Endothelial cell of umbilical vein (primary cell): ENCODE measurements at regions not wholly inside any gene's neighbourhood (a gene's known extent, or its start where the extent isn't known, plus 50 kb on each side); places are given as distances from the start of the nearest gene placed in this dataset.

ENCODE experiments used
- BruUV-seq: library from RNA; stranded (reverse); fragments of 400-500 nt; replicated peaks from 2 replicates; lab custom pipeline; 2021; lab: Mats Ljungman, UMichigan
- CTCF ChIA-PET: fragments of 300-600, 350-600 bp; sonication (Branson Sonifier 250); formaldehyde crosslinking; loops from one replicate; lab custom pipeline; 2021; ENCODE audit warnings: antibody characterized with exemption, inconsistent platforms; lab: Charles Lee
- POLR2A ChIA-PET: fragments of 300-600, 350-600 bp; sonication (Branson Sonifier 250); formaldehyde crosslinking; loops from one replicate; lab custom pipeline; 2021; ENCODE audit warnings: antibody characterized with exemption, inconsistent platforms; lab: Charles Lee
- DNase-seq: peaks from one replicate; pipeline ENCODE4 v3.0.0-alpha.2; 2011; ENCODE audit warnings: low read depth, low spot score
- FAIRE-seq: peaks from 2 replicates; lab custom pipeline; 2011; peaks lifted over from hg19 to GRCh38; lab: Jason Lieb, UNC
- H2AFZ ChIP-seq: 2 replicates; pipeline ENCODE4 v1.6.0; 2012; ENCODE audit warnings: low read depth, low read length, control low read depth, inconsistent platforms
- H3K27ac ChIP-seq: 2 replicates; pipeline ENCODE4 v1.5.1; 2011; ENCODE audit warnings: low read depth, mild to moderate bottlenecking, control low read depth, low read length, moderate library complexity; ENCODE audit not compliant: insufficient read depth
- H3K27me3 ChIP-seq, 2 experiments: 2 replicates each; pipeline versions ENCODE4 v1.6.0 to v1.6.1; 2011; ENCODE audit warnings: low read length in 2 of 2, mixed read lengths in 1 of 2; ENCODE audit not compliant: control insufficient read depth in 2 of 2, insufficient read depth in 2 of 2
- H3K36me3 ChIP-seq, 2 experiments: 2 replicates in 1 of 2; 3 replicates in 1 of 2; pipeline ENCODE4 v1.5.1; 2011; ENCODE audit warnings: low read length in 2 of 2, mild to moderate bottlenecking in 1 of 2, moderate library complexity in 1 of 2; ENCODE audit not compliant: control insufficient read depth in 2 of 2, insufficient read depth in 2 of 2; ENCODE audit errors: extremely low read depth in 1 of 2
- H3K4me1 ChIP-seq: 3 replicates; pipeline ENCODE4 v1.5.1; 2011; ENCODE audit warnings: mild to moderate bottlenecking, low read length; ENCODE audit not compliant: control insufficient read depth, insufficient read depth; ENCODE audit errors: extremely low read depth
- H3K4me2 ChIP-seq: 2 replicates; pipeline ENCODE4 v1.6.1; 2011; ENCODE audit warnings: low read length, control low read depth, mixed read lengths; ENCODE audit not compliant: insufficient read depth
- H3K4me3 ChIP-seq, 3 experiments: fragments of 200-600 bp in 1 of 3; sonication (generic), shearing (Covaris generic) in 1 of 3; replicated peaks in 1 of 3; 2 replicates each; pipeline ENCODE4 v1.5.1; 2011 to 2016; ENCODE audit warnings: control low read depth in 3 of 3, low read length in 3 of 3, mild to moderate bottlenecking in 2 of 3, inconsistent platforms in 1 of 3, low read depth in 1 of 3, moderate library complexity in 1 of 3; ENCODE audit not compliant: insufficient read depth in 1 of 3
- H3K79me2 ChIP-seq: 2 replicates; pipeline ENCODE4 v1.6.0; 2012; ENCODE audit warnings: low read length, inconsistent platforms; ENCODE audit not compliant: control insufficient read depth, insufficient read depth
- H3K9ac ChIP-seq: replicated peaks from 2 replicates; pipeline ENCODE3; 2011; ENCODE audit warnings: low read length, control low read depth; ENCODE audit not compliant: insufficient read depth; ENCODE audit errors: extremely low read depth
- H3K9me1 ChIP-seq: replicated peaks from 3 replicates; pipeline ENCODE4 v1.6.0; 2011; ENCODE audit warnings: mild to moderate bottlenecking, low read length; ENCODE audit not compliant: control insufficient read depth, insufficient read depth; ENCODE audit errors: extremely low read depth
- H3K9me3 ChIP-seq: replicated peaks from 2 replicates; pipeline ENCODE4 v1.5.1; 2012; ENCODE audit warnings: low read length, inconsistent platforms; ENCODE audit not compliant: control insufficient read depth, insufficient read depth
- H4K20me1 ChIP-seq: replicated peaks from 2 replicates; pipeline ENCODE3; 2011; ENCODE audit warnings: mild to moderate bottlenecking, low read length; ENCODE audit not compliant: control insufficient read depth, insufficient read depth; ENCODE audit errors: extremely low read depth
- EZH2 ChIP-seq: IDR thresholded peaks from 2 replicates; pipeline ENCODE4 v1.6.1; 2012; ENCODE audit warnings: borderline replicate concordance, low read depth, mild to moderate bottlenecking, moderate library complexity, low read length, inconsistent platforms; ENCODE audit not compliant: severe bottlenecking
- FOS ChIP-seq: IDR thresholded peaks from 2 replicates; pipeline ENCODE4 v1.6.1; 2011; ENCODE audit warnings: mild to moderate bottlenecking, low read length, moderate library complexity, borderline replicate concordance; ENCODE audit not compliant: insufficient read depth
- GATA2 ChIP-seq: IDR thresholded peaks from 2 replicates; pipeline ENCODE4 v1.7.0; 2011; ENCODE audit warnings: low read depth, mild to moderate bottlenecking, moderate library complexity, mixed read lengths, low read length; ENCODE audit not compliant: insufficient read length, insufficient read depth
- JUN ChIP-seq: IDR thresholded peaks from 2 replicates; pipeline ENCODE4 v1.6.1; 2011; ENCODE audit warnings: borderline replicate concordance, low read depth; ENCODE audit not compliant: insufficient read length, insufficient read depth
- MYC ChIP-seq: IDR thresholded peaks from one replicate; pipeline ENCODE4 v1.6.1; 2011; ENCODE audit warnings: mild to moderate bottlenecking, low read depth, low read length
- POLR2A ChIP-seq: IDR thresholded peaks from 2 replicates; pipeline ENCODE4 v1.6.1; 2012; ENCODE audit warnings: low read depth, mild to moderate bottlenecking, control low read depth, low read length
- POLR2AphosphoS5 ChIP-seq: IDR thresholded peaks from 2 replicates; pipeline ENCODE4 v1.6.1; 2012; ENCODE audit warnings: low read depth, mild to moderate bottlenecking, control low read depth, low read length, moderate library complexity; ENCODE audit not compliant: insufficient read depth
- dilution Hi-C: fragments of 300-500 bp; cut with MboI; formaldehyde crosslinking; loops from one replicate; pipeline ENCODE4 v1.15.0; 2019; ENCODE audit warnings: low sequenced_read_pairs; ENCODE audit not compliant: extremely low pct_ligation_motif_present
- intact Hi-C: fragments of 100-400 bp; cut with micrococcal nuclease; formaldehyde crosslinking; loops from one replicate; pipeline ENCODE4 v1.10.0; 2022
- TF ChIP-seq, protein P1 (sequence below): IDR thresholded peaks from 2 replicates; pipeline ENCODE4 v1.6.1; 2011; ENCODE audit not compliant: insufficient read depth, insufficient read length
- TF ChIP-seq, protein P2 (sequence below), 2 donors: IDR thresholded peaks; 1 replicate in 1 of 2; 2 replicates in 1 of 2; pipeline ENCODE4 v1.5.1; 2011; ENCODE audit warnings: low read length in 2 of 2, mild to moderate bottlenecking in 2 of 2, moderate library complexity in 2 of 2, control low read depth in 1 of 2, inconsistent platforms in 1 of 2, low read depth in 1 of 2; ENCODE audit not compliant: insufficient read depth in 1 of 2; ENCODE audit errors: extremely low read depth in 1 of 2

DNA sequence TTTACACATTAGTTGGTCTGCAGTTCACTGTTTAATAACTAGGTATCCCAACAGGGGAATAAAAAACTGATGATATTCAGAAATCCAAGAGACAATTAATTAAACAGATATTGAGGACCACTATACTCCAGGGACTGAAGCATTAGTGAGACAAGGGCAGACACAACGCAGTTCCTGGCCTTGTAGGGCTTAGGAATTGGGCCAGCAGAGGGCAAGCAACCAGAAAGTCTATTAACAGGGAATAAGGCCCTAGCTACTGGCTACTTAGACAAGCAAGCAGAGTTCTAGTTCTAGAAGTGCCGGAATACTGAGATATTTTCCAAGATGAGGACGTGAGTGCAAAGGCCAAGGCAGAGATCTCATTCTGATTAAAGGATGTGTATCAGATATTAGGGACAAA lies 58.6 kb upstream of the ADGRA3 start:
- Histone ChIP-seq H3K9me1 (no peaks in the 10 kb centered on the region), H3K9me3 (no peaks in the 10 kb centered on the region), H2AFZ (no peak overlapping the region), H3K79me2 (no peaks in the 10 kb centered on the region), H3K27me3 (no peaks in the 10 kb centered on the region), H4K20me1 (no peaks in the 10 kb centered on the region), H3K4me2 (no peak overlapping the region), H3K9ac (no peak overlapping the region), H3K4me3 (no peak overlapping the region), H3K36me3 (no peaks in the 10 kb centered on the region), H3K27ac (no peak overlapping the region), H3K4me1 (no peaks in the 10 kb centered on the region)
- ChIA-PET CTCF (no interaction called here), POLR2A (no interaction called here)
- dilution Hi-C loops (no loop called here), intact Hi-C loops (no loop called here)
- no TSS peak for BruUV-seq
- TF ChIP-seq GATA2: no peak
- TF ChIP-seq, protein P1, sequence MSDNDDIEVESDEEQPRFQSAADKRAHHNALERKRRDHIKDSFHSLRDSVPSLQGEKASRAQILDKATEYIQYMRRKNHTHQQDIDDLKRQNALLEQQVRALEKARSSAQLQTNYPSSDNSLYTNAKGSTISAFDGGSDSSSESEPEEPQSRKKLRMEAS: no peak
- TF ChIP-seq, protein P2, sequence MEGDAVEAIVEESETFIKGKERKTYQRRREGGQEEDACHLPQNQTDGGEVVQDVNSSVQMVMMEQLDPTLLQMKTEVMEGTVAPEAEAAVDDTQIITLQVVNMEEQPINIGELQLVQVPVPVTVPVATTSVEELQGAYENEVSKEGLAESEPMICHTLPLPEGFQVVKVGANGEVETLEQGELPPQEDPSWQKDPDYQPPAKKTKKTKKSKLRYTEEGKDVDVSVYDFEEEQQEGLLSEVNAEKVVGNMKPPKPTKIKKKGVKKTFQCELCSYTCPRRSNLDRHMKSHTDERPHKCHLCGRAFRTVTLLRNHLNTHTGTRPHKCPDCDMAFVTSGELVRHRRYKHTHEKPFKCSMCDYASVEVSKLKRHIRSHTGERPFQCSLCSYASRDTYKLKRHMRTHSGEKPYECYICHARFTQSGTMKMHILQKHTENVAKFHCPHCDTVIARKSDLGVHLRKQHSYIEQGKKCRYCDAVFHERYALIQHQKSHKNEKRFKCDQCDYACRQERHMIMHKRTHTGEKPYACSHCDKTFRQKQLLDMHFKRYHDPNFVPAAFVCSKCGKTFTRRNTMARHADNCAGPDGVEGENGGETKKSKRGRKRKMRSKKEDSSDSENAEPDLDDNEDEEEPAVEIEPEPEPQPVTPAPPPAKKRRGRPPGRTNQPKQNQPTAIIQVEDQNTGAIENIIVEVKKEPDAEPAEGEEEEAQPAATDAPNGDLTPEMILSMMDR (IDR thresholded peaks at IDR 0.05; ENCODE audit: extremely low read depth in 1 of 2, insufficient read depth in 1 of 2, low read depth in 1 of 2, low read length in 2 of 2): no peak
- no peak for TF ChIP-seq POLR2AphosphoS5
- no peak for TF ChIP-seq POLR2A
- TF ChIP-seq FOS: no peak
- TF ChIP-seq JUN: no peak
- no peak for TF ChIP-seq MYC
- TF ChIP-seq EZH2: no peak
- FAIRE-seq: no peak
- no peak for DNase-seq
